GM21619 (cell line): ENCODE measurements at regions not wholly inside any gene's neighbourhood (a gene's known extent, or its start where the extent isn't known, plus 50 kb on each side); places are given as distances from the start of the nearest gene placed in this dataset.
A peak's percentile ranks its signal among the peaks of the same experiment; 100 is the strongest.

Experiments used
- ATAC-seq: cut with Tn5 transposase; IDR thresholded peaks from one replicate; pipeline ENCODE4 v1.9.1; 2021; ENCODE audit not compliant: unreplicated experiment

- peak; percentile 84 for ATAC-seq
These were observed 503.5 kb downstream of the LRFN5 start for GRCh38 chr14:42110167-42110566.

- no peak for ATAC-seq
These were observed 488.5 kb downstream of the LRFN5 start for GRCh38 chr14:42095155-42095554.

GRCh38 chr14:42090122-42090521 is 483.4 kb downstream of the LRFN5 start:
- no peak for ATAC-seq

- no peak for ATAC-seq
These were observed 473.2 kb downstream of the LRFN5 start for GRCh38 chr14:42079911-42080310.

GRCh38 chr14:42078345-42078744 is 471.7 kb downstream of the LRFN5 start:
- ATAC-seq: no peak

GRCh38 chr14:42070031-42070430 is 463.4 kb downstream of the LRFN5 start:
- no peak for ATAC-seq

- no peak for ATAC-seq
These were observed 450.4 kb downstream of the LRFN5 start for GRCh38 chr14:42057111-42057510.

- ATAC-seq: no peak
These were observed 440.9 kb downstream of the LRFN5 start for GRCh38 chr14:42047421-42048055.

GRCh38 chr14:42045383-42045782 is 438.7 kb downstream of the LRFN5 start:
- no peak for ATAC-seq

GRCh38 chr14:42028607-42029006 is 421.9 kb downstream of the LRFN5 start:
- ATAC-seq: no peak

GRCh38 chr14:42027271-42027670 is 420.6 kb downstream of the LRFN5 start:
- no peak for ATAC-seq

GRCh38 chr14:42023452-42023851 is 416.8 kb downstream of the LRFN5 start:
- ATAC-seq: no peak

GRCh38 chr14:42014301-42014700 is 407.6 kb downstream of the LRFN5 start:
- no peak for ATAC-seq

- no peak for ATAC-seq
These were observed 406.9 kb downstream of the LRFN5 start for GRCh38 chr14:42013559-42013958.

- ATAC-seq: no peak
These were observed 406.5 kb downstream of the LRFN5 start for GRCh38 chr14:42013153-42013552.

GRCh38 chr14:42011221-42011620 is 404.5 kb downstream of the LRFN5 start:
- ATAC-seq: peak; percentile 42

- no peak for ATAC-seq
These were observed 397.6 kb downstream of the LRFN5 start for GRCh38 chr14:42004321-42004720.

GRCh38 chr14:42002141-42002540 is 395.5 kb downstream of the LRFN5 start:
- no peak for ATAC-seq

- no peak for ATAC-seq
These were observed 394.8 kb downstream of the LRFN5 start for GRCh38 chr14:42001431-42001830.

- no peak for ATAC-seq
These were observed 393.8 kb downstream of the LRFN5 start for GRCh38 chr14:42000450-42000849.

GRCh38 chr14:41993687-41994086 is 387.0 kb downstream of the LRFN5 start:
- no peak for ATAC-seq

GRCh38 chr14:41986700-41987099 is 380.0 kb downstream of the LRFN5 start:
- ATAC-seq: peak; percentile 41

- peak; percentile 49 for ATAC-seq
These were observed 379.5 kb downstream of the LRFN5 start for GRCh38 chr14:41986083-41986645.
